H1 (cell line): ENCODE measurements at regions not wholly inside any gene's neighbourhood (a gene's known extent, or its start where the extent isn't known, plus 50 kb on each side); places are given as distances from the start of the nearest gene placed in this dataset.

Experiments used
- CTCF ChIA-PET: fragments of 300-600 bp; sonication (Branson Sonifier 250); formaldehyde crosslinking; loops from one replicate; lab custom pipeline; 2021; ENCODE audit not compliant: partially characterized antibody; lab: Charles Lee
- POLR2A ChIA-PET: fragments of 300-600 bp; sonication (Branson Sonifier 250); formaldehyde crosslinking; loops from one replicate; lab custom pipeline; 2021; ENCODE audit warnings: inconsistent platforms; ENCODE audit not compliant: partially characterized antibody; lab: Charles Lee
- DNase-seq, 2 experiments: peaks; one replicate each; pipeline versions ENCODE4 v3.0.0 to v3.0.0-alpha.2; 2010 to 2022; ENCODE audit warnings: low spot score in 2 of 2, low read depth in 1 of 2, mixed read lengths in 1 of 2
- FAIRE-seq: peaks from 2 replicates; lab custom pipeline; 2011; peaks lifted over from hg19 to GRCh38; lab: Jason Lieb, UNC
- H2AFZ ChIP-seq: 2 replicates; pipeline ENCODE4 v1.8.1; 2012; ENCODE audit warnings: low read length, inconsistent platforms
- H2AK5ac ChIP-seq: 2 replicates; pipeline ENCODE4 v1.6.1; 2013; ENCODE audit warnings: low read depth, low read length
- H2BK120ac ChIP-seq: replicated peaks from 2 replicates; pipeline ENCODE3; 2013; ENCODE audit warnings: low read depth, low read length, inconsistent platforms
- H2BK12ac ChIP-seq: 2 replicates; pipeline ENCODE4 v1.6.1; 2013; ENCODE audit warnings: low read depth, low read length
- H2BK15ac ChIP-seq: 2 replicates; pipeline ENCODE4 v1.6.1; 2013; ENCODE audit warnings: low read length
- H2BK20ac ChIP-seq: 2 replicates; pipeline ENCODE4 v1.6.1; 2013; ENCODE audit warnings: low read length
- H2BK5ac ChIP-seq: 2 replicates; pipeline ENCODE4 v1.6.1; 2013; ENCODE audit warnings: low read depth, low read length
- H3K14ac ChIP-seq: 2 replicates; pipeline ENCODE4 v1.6.1; 2013; ENCODE audit warnings: inconsistent platforms; ENCODE audit not compliant: insufficient read length
- H3K18ac ChIP-seq: 2 replicates; pipeline ENCODE4 v1.6.1; 2013; ENCODE audit warnings: low read length; ENCODE audit errors: extremely low read depth
- H3K23ac ChIP-seq: 2 replicates; pipeline ENCODE4 v1.6.1; 2013; ENCODE audit warnings: inconsistent platforms; ENCODE audit not compliant: insufficient read length
- H3K23me2 ChIP-seq: 2 replicates; pipeline ENCODE4 v1.6.1; 2013; ENCODE audit warnings: low read depth, low read length
- H3K27ac ChIP-seq: 2 replicates; pipeline ENCODE4 v1.6.1; 2011; ENCODE audit warnings: low read depth, low read length, inconsistent platforms
- H3K27me3 ChIP-seq, 4 experiments: replicated peaks in 1 of 4; 1 replicate in 1 of 4; 2 replicates in 3 of 4; pipeline versions ENCODE4 v1.6.1 to v1.8.1; 2011 to 2013; ENCODE audit warnings: low read length in 3 of 4, mild to moderate bottlenecking in 3 of 4, inconsistent platforms in 2 of 4, mixed read lengths in 2 of 4, moderate library complexity in 1 of 4; ENCODE audit not compliant: control insufficient read depth in 3 of 4, insufficient read depth in 3 of 4; ENCODE audit errors: extremely low read depth in 1 of 4
- H3K36me3 ChIP-seq, 4 experiments: 2 replicates each; pipeline versions ENCODE4 v1.6.1 to v1.8.1; 2011 to 2013; ENCODE audit warnings: mild to moderate bottlenecking in 4 of 4, low read length in 3 of 4, moderate library complexity in 2 of 4, control low read depth in 1 of 4, inconsistent platforms in 1 of 4; ENCODE audit not compliant: insufficient read depth in 4 of 4, control insufficient read depth in 2 of 4
- H3K4ac ChIP-seq: replicated peaks from 2 replicates; pipeline ENCODE3; 2013; ENCODE audit warnings: low read length, low read depth, mixed read lengths, inconsistent platforms; ENCODE audit not compliant: insufficient read length
- H3K4me1 ChIP-seq, 4 experiments: replicated peaks in 1 of 4; 1 replicate in 1 of 4; 2 replicates in 3 of 4; pipeline versions ENCODE4 v1.6.1 to v1.8.1; 2011 to 2013; ENCODE audit warnings: low read length in 3 of 4, inconsistent platforms in 2 of 4, mixed read lengths in 1 of 4; ENCODE audit not compliant: insufficient read depth in 4 of 4, control insufficient read depth in 3 of 4
- H3K4me2 ChIP-seq, 2 experiments: 2 replicates each; pipeline versions ENCODE4 v1.6.1 to v1.8.1; 2011 to 2013; ENCODE audit warnings: low read depth in 2 of 2, low read length in 2 of 2, control low read depth in 1 of 2, inconsistent platforms in 1 of 2, mild to moderate bottlenecking in 1 of 2; ENCODE audit not compliant: insufficient read depth in 1 of 2
- H3K4me3 ChIP-seq, 4 experiments: fragments of 200-600, 300-600 bp in 1 of 4; sonication (generic), shearing (Covaris generic), sonication (Bioruptor Twin) in 1 of 4; 2 replicates each; pipeline versions ENCODE4 v1.5.1 to v1.8.1; 2011 to 2016; ENCODE audit warnings: low read length in 4 of 4, low read depth in 3 of 4, control low read depth in 2 of 4, inconsistent platforms in 2 of 4, mild to moderate bottlenecking in 2 of 4, mixed read lengths in 1 of 4, moderate library complexity in 1 of 4; ENCODE audit not compliant: insufficient read depth in 2 of 4; ENCODE audit errors: extremely low read depth in 1 of 4
- H3K56ac ChIP-seq: replicated peaks from 2 replicates; pipeline ENCODE3; 2013; ENCODE audit warnings: low read depth, mild to moderate bottlenecking, mixed read lengths, low read length, inconsistent platforms; ENCODE audit not compliant: insufficient read length
- H3K79me1 ChIP-seq: 2 replicates; pipeline ENCODE4 v1.6.1; 2013; ENCODE audit warnings: low read depth, low read length, control low read depth
- H3K79me2 ChIP-seq, 2 experiments: 2 replicates each; pipeline versions ENCODE4 v1.6.1 to v1.8.1; 2012 to 2013; ENCODE audit warnings: low read length in 2 of 2, mild to moderate bottlenecking in 2 of 2, inconsistent platforms in 1 of 2; ENCODE audit not compliant: insufficient read depth in 2 of 2, control insufficient read depth in 1 of 2
- H3K9ac ChIP-seq, 4 experiments: replicated peaks in 1 of 4; 1 replicate in 1 of 4; 2 replicates in 3 of 4; pipeline versions ENCODE4 v1.6.1 to v1.8.1; 2011 to 2013; ENCODE audit warnings: low read depth in 3 of 4, low read length in 3 of 4, control low read depth in 2 of 4, mild to moderate bottlenecking in 2 of 4, moderate library complexity in 2 of 4, inconsistent platforms in 1 of 4; ENCODE audit errors: extremely low read depth in 1 of 4
- H3K9me3 ChIP-seq, 2 experiments: 2 replicates each; pipeline versions ENCODE4 v1.6.1 to v1.8.1; 2012 to 2013; ENCODE audit warnings: mild to moderate bottlenecking in 2 of 2, moderate library complexity in 2 of 2, control low read depth in 1 of 2, inconsistent platforms in 1 of 2, low read depth in 1 of 2, low read length in 1 of 2, mixed read lengths in 1 of 2; ENCODE audit not compliant: insufficient read depth in 2 of 2
- H4K20me1 ChIP-seq, 2 experiments: replicated peaks in 1 of 2; 2 replicates each; pipeline versions ENCODE3 to v1.8.1; 2011 to 2013; ENCODE audit warnings: inconsistent platforms in 2 of 2, low read length in 2 of 2, mild to moderate bottlenecking in 1 of 2; ENCODE audit not compliant: insufficient read depth in 2 of 2, control insufficient read depth in 1 of 2
- H4K5ac ChIP-seq: 2 replicates; pipeline ENCODE4 v1.6.1; 2013; ENCODE audit warnings: low read length, low read depth, mixed read lengths, inconsistent platforms; ENCODE audit not compliant: insufficient read length
- H4K8ac ChIP-seq: 2 replicates; pipeline ENCODE4 v1.8.0; 2013; ENCODE audit warnings: mild to moderate bottlenecking, moderate library complexity, low read length, inconsistent platforms; ENCODE audit not compliant: insufficient read depth; ENCODE audit errors: extremely low read depth
- H4K91ac ChIP-seq: replicated peaks from 2 replicates; pipeline ENCODE3; 2013; ENCODE audit warnings: low read length, mixed read lengths, inconsistent platforms; ENCODE audit not compliant: insufficient read length
- CBX8 ChIP-seq: fragments of 300-800, 300-1000 bp; sonication (generic); IDR thresholded peaks from 2 replicates; pipeline ENCODE4 v1.7.1; 2016; ENCODE audit warnings: low read depth, low read length, borderline replicate concordance
- RBBP5 ChIP-seq: IDR thresholded peaks from 2 replicates; pipeline ENCODE4 v1.7.1; 2012; ENCODE audit warnings: low read depth, mild to moderate bottlenecking, inconsistent platforms, low read length, moderate library complexity, borderline replicate concordance
- WGBS, 2 experiments: shearing (Covaris generic) in 1 of 2; methylation state at CpG; one replicate each; pipeline versions ENCODE4 v1.1.6 to v1.1.7; 2013 to 2015; ENCODE audit warnings: low lambda C conversion rate in 2 of 2, mixed read lengths in 2 of 2, inconsistent platforms in 1 of 2, low coverage in 1 of 2, missing lambda C conversion rate in 1 of 2; ENCODE audit not compliant: insufficient replicate concordance in 2 of 2, insufficient coverage in 1 of 2, insufficient read length in 1 of 2; ENCODE audit errors: extremely low coverage in 1 of 2, missing lambda C conversion rate in 1 of 2; 5-methylcytosine and 5-hydroxymethylcytosine counted together

DNA sequence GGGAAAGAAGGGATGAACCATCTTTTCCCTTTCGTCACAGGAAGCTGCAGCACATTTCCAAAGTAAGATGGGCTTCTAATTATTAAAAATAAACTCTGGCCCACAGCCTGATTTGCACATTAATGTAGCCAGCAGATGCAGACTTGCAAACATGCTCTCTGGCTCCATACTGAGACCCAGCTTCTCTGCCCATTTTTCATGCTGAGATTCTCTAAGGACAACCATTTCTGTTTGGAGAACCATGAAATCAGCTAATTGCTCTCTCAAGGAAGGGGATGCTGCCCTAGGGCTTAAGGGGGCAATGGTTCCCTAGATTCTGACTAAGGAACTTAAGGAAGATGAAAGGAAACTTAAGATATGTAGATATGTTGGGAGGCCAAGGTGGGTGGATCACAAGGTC, 63.0 kb upstream of the CES5A start:
- no peak overlapping the region for H4K5ac ChIP-seq
- H3K18ac ChIP-seq = no peak overlapping the region
- H3K9me3 ChIP-seq = no peaks in the 10 kb centered on the region
- H3K23me2 ChIP-seq = no peaks in the 10 kb centered on the region
- no peak for FAIRE-seq
- no peak overlapping the region for H3K4me2 ChIP-seq
- no peak overlapping the region for H2AK5ac ChIP-seq
- H2BK20ac ChIP-seq = no peak overlapping the region
- no peaks in the 10 kb centered on the region for H3K4me1 ChIP-seq
- H3K36me3 ChIP-seq = no peaks in the 10 kb centered on the region
- no peak overlapping the region for H2AFZ ChIP-seq
- ChIA-PET CTCF (no interaction called here), POLR2A (no interaction called here)
- H2BK120ac ChIP-seq = no peak overlapping the region
- no peaks in the 10 kb centered on the region for H4K20me1 ChIP-seq
- 100% methylated on average over 1 of the region's 1 CpG; no CpG with 5 or more reads in 1 of the 2 experiments for WGBS, 2 experiments
- H3K79me1 ChIP-seq = no peaks in the 10 kb centered on the region
- no peak for TF ChIP-seq RBBP5
- no peak for TF ChIP-seq CBX8
- TF ChIP-seq, all 59 proteins: peak for 0
- no peak for DNase-seq
- Histone ChIP-seq H3K27me3 (no peaks in the 10 kb centered on the region), H2BK5ac (no peak overlapping the region), H3K23ac (no peak overlapping the region), H3K56ac (no peak overlapping the region), H3K27ac (no peak overlapping the region), H4K8ac (no peak overlapping the region), H3K79me2 (no peaks in the 10 kb centered on the region), H2BK12ac (no peak overlapping the region), H3K4me3 (no peak overlapping the region), H3K14ac (no peak overlapping the region), H4K91ac (no peak overlapping the region), H3K4ac (no peak overlapping the region), H2BK15ac (no peak overlapping the region), H3K9ac (no peak overlapping the region)
